Endothelial cell of umbilical vein (primary cell): ENCODE measurements at regions not wholly inside any gene's neighbourhood (a gene's known extent, or its start where the extent isn't known, plus 50 kb on each side); places are given as distances from the start of the nearest gene placed in this dataset.

Experiments used
- BruUV-seq: library from RNA; stranded (reverse); fragments of 400-500 nt; replicated peaks from 2 replicates; lab custom pipeline; 2021; lab: Mats Ljungman, UMichigan
- CTCF ChIA-PET: fragments of 300-600, 350-600 bp; sonication (Branson Sonifier 250); formaldehyde crosslinking; loops from one replicate; lab custom pipeline; 2021; ENCODE audit warnings: antibody characterized with exemption, inconsistent platforms; lab: Charles Lee
- POLR2A ChIA-PET: fragments of 300-600, 350-600 bp; sonication (Branson Sonifier 250); formaldehyde crosslinking; loops from one replicate; lab custom pipeline; 2021; ENCODE audit warnings: antibody characterized with exemption, inconsistent platforms; lab: Charles Lee
- DNase-seq: peaks from one replicate; pipeline ENCODE4 v3.0.0-alpha.2; 2011; ENCODE audit warnings: low read depth, low spot score
- FAIRE-seq: peaks from 2 replicates; lab custom pipeline; 2011; peaks lifted over from hg19 to GRCh38; lab: Jason Lieb, UNC
- H2AFZ ChIP-seq: 2 replicates; pipeline ENCODE4 v1.6.0; 2012; ENCODE audit warnings: low read depth, low read length, control low read depth, inconsistent platforms
- H3K27ac ChIP-seq: 2 replicates; pipeline ENCODE4 v1.5.1; 2011; ENCODE audit warnings: low read depth, mild to moderate bottlenecking, control low read depth, low read length, moderate library complexity; ENCODE audit not compliant: insufficient read depth
- H3K27me3 ChIP-seq, 2 experiments: 2 replicates each; pipeline versions ENCODE4 v1.6.0 to v1.6.1; 2011; ENCODE audit warnings: low read length in 2 of 2, mixed read lengths in 1 of 2; ENCODE audit not compliant: control insufficient read depth in 2 of 2, insufficient read depth in 2 of 2
- H3K36me3 ChIP-seq, 2 experiments: 2 replicates in 1 of 2; 3 replicates in 1 of 2; pipeline ENCODE4 v1.5.1; 2011; ENCODE audit warnings: low read length in 2 of 2, mild to moderate bottlenecking in 1 of 2, moderate library complexity in 1 of 2; ENCODE audit not compliant: control insufficient read depth in 2 of 2, insufficient read depth in 2 of 2; ENCODE audit errors: extremely low read depth in 1 of 2
- H3K4me1 ChIP-seq: 3 replicates; pipeline ENCODE4 v1.5.1; 2011; ENCODE audit warnings: mild to moderate bottlenecking, low read length; ENCODE audit not compliant: control insufficient read depth, insufficient read depth; ENCODE audit errors: extremely low read depth
- H3K4me2 ChIP-seq: 2 replicates; pipeline ENCODE4 v1.6.1; 2011; ENCODE audit warnings: low read length, control low read depth, mixed read lengths; ENCODE audit not compliant: insufficient read depth
- H3K4me3 ChIP-seq, 3 experiments: fragments of 200-600 bp in 1 of 3; sonication (generic), shearing (Covaris generic) in 1 of 3; replicated peaks in 1 of 3; 2 replicates each; pipeline ENCODE4 v1.5.1; 2011 to 2016; ENCODE audit warnings: control low read depth in 3 of 3, low read length in 3 of 3, mild to moderate bottlenecking in 2 of 3, inconsistent platforms in 1 of 3, low read depth in 1 of 3, moderate library complexity in 1 of 3; ENCODE audit not compliant: insufficient read depth in 1 of 3
- H3K79me2 ChIP-seq: 2 replicates; pipeline ENCODE4 v1.6.0; 2012; ENCODE audit warnings: low read length, inconsistent platforms; ENCODE audit not compliant: control insufficient read depth, insufficient read depth
- H3K9ac ChIP-seq: replicated peaks from 2 replicates; pipeline ENCODE3; 2011; ENCODE audit warnings: low read length, control low read depth; ENCODE audit not compliant: insufficient read depth; ENCODE audit errors: extremely low read depth
- H3K9me1 ChIP-seq: replicated peaks from 3 replicates; pipeline ENCODE4 v1.6.0; 2011; ENCODE audit warnings: mild to moderate bottlenecking, low read length; ENCODE audit not compliant: control insufficient read depth, insufficient read depth; ENCODE audit errors: extremely low read depth
- H3K9me3 ChIP-seq: replicated peaks from 2 replicates; pipeline ENCODE4 v1.5.1; 2012; ENCODE audit warnings: low read length, inconsistent platforms; ENCODE audit not compliant: control insufficient read depth, insufficient read depth
- H4K20me1 ChIP-seq: replicated peaks from 2 replicates; pipeline ENCODE3; 2011; ENCODE audit warnings: mild to moderate bottlenecking, low read length; ENCODE audit not compliant: control insufficient read depth, insufficient read depth; ENCODE audit errors: extremely low read depth
- EZH2 ChIP-seq: IDR thresholded peaks from 2 replicates; pipeline ENCODE4 v1.6.1; 2012; ENCODE audit warnings: borderline replicate concordance, low read depth, mild to moderate bottlenecking, moderate library complexity, low read length, inconsistent platforms; ENCODE audit not compliant: severe bottlenecking
- FOS ChIP-seq: IDR thresholded peaks from 2 replicates; pipeline ENCODE4 v1.6.1; 2011; ENCODE audit warnings: mild to moderate bottlenecking, low read length, moderate library complexity, borderline replicate concordance; ENCODE audit not compliant: insufficient read depth
- GATA2 ChIP-seq: IDR thresholded peaks from 2 replicates; pipeline ENCODE4 v1.7.0; 2011; ENCODE audit warnings: low read depth, mild to moderate bottlenecking, moderate library complexity, mixed read lengths, low read length; ENCODE audit not compliant: insufficient read length, insufficient read depth
- JUN ChIP-seq: IDR thresholded peaks from 2 replicates; pipeline ENCODE4 v1.6.1; 2011; ENCODE audit warnings: borderline replicate concordance, low read depth; ENCODE audit not compliant: insufficient read length, insufficient read depth
- MYC ChIP-seq: IDR thresholded peaks from one replicate; pipeline ENCODE4 v1.6.1; 2011; ENCODE audit warnings: mild to moderate bottlenecking, low read depth, low read length
- POLR2A ChIP-seq: IDR thresholded peaks from 2 replicates; pipeline ENCODE4 v1.6.1; 2012; ENCODE audit warnings: low read depth, mild to moderate bottlenecking, control low read depth, low read length
- POLR2AphosphoS5 ChIP-seq: IDR thresholded peaks from 2 replicates; pipeline ENCODE4 v1.6.1; 2012; ENCODE audit warnings: low read depth, mild to moderate bottlenecking, control low read depth, low read length, moderate library complexity; ENCODE audit not compliant: insufficient read depth
- dilution Hi-C: fragments of 300-500 bp; cut with MboI; formaldehyde crosslinking; loops from one replicate; pipeline ENCODE4 v1.15.0; 2019; ENCODE audit warnings: low sequenced_read_pairs; ENCODE audit not compliant: extremely low pct_ligation_motif_present
- intact Hi-C: fragments of 100-400 bp; cut with micrococcal nuclease; formaldehyde crosslinking; loops from one replicate; pipeline ENCODE4 v1.10.0; 2022
- TF ChIP-seq, protein P1 (sequence below): IDR thresholded peaks from 2 replicates; pipeline ENCODE4 v1.6.1; 2011; ENCODE audit not compliant: insufficient read depth, insufficient read length
- TF ChIP-seq, protein P2 (sequence below), 2 donors: IDR thresholded peaks; 1 replicate in 1 of 2; 2 replicates in 1 of 2; pipeline ENCODE4 v1.5.1; 2011; ENCODE audit warnings: low read length in 2 of 2, mild to moderate bottlenecking in 2 of 2, moderate library complexity in 2 of 2, control low read depth in 1 of 2, inconsistent platforms in 1 of 2, low read depth in 1 of 2; ENCODE audit not compliant: insufficient read depth in 1 of 2; ENCODE audit errors: extremely low read depth in 1 of 2

DNA sequence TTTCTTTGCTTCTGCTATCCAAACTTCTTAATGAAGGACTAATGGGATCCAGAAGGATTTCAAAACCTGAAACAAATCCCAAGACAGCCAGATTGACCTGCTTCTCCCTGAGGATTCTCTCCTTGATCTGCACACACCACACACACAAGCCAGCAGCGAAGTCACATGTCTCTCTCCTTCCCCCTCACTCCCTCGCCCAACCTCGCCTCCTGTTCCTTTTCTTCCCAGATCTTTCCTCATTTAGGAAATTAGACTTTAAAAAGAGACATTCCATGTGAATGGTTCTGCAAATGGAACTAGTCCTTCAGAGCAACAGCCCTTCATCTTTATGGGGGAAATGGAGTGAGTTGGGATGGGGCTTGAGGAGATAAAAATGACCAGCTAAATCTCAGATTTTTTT, 639.1 kb upstream of the SETBP1 start:
- H3K9me3 ChIP-seq: no peaks in the 10 kb centered on the region
- TF ChIP-seq, protein P1, sequence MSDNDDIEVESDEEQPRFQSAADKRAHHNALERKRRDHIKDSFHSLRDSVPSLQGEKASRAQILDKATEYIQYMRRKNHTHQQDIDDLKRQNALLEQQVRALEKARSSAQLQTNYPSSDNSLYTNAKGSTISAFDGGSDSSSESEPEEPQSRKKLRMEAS: no peak
- TF ChIP-seq, protein P2, sequence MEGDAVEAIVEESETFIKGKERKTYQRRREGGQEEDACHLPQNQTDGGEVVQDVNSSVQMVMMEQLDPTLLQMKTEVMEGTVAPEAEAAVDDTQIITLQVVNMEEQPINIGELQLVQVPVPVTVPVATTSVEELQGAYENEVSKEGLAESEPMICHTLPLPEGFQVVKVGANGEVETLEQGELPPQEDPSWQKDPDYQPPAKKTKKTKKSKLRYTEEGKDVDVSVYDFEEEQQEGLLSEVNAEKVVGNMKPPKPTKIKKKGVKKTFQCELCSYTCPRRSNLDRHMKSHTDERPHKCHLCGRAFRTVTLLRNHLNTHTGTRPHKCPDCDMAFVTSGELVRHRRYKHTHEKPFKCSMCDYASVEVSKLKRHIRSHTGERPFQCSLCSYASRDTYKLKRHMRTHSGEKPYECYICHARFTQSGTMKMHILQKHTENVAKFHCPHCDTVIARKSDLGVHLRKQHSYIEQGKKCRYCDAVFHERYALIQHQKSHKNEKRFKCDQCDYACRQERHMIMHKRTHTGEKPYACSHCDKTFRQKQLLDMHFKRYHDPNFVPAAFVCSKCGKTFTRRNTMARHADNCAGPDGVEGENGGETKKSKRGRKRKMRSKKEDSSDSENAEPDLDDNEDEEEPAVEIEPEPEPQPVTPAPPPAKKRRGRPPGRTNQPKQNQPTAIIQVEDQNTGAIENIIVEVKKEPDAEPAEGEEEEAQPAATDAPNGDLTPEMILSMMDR (IDR thresholded peaks at IDR 0.05; ENCODE audit: extremely low read depth in 1 of 2, insufficient read depth in 1 of 2, low read depth in 1 of 2, low read length in 2 of 2): no peak
- no peak for TF ChIP-seq EZH2
- no peak for TF ChIP-seq JUN
- no peak for TF ChIP-seq MYC
- no peak for DNase-seq
- BruUV-seq: no TSS peak
- CTCF ChIA-PET: no interaction called here
- H3K79me2 ChIP-seq: no peaks in the 10 kb centered on the region
- FAIRE-seq: no peak
- no peak overlapping the region for H2AFZ ChIP-seq
- no peaks in the 10 kb centered on the region for H3K4me1 ChIP-seq
- H3K9ac ChIP-seq: no peak overlapping the region
- no peaks in the 10 kb centered on the region for H3K27me3 ChIP-seq
- no peak overlapping the region for H3K27ac ChIP-seq
- H3K4me3 ChIP-seq: no peak overlapping the region
- dilution Hi-C loops (no loop called here), intact Hi-C loops (no loop called here)
- POLR2A ChIA-PET: no interaction called here
- no peaks in the 10 kb centered on the region for H4K20me1 ChIP-seq
- H3K4me2 ChIP-seq: no peak overlapping the region
- no peaks in the 10 kb centered on the region for H3K9me1 ChIP-seq
- H3K36me3 ChIP-seq: no peaks in the 10 kb centered on the region

DNA sequence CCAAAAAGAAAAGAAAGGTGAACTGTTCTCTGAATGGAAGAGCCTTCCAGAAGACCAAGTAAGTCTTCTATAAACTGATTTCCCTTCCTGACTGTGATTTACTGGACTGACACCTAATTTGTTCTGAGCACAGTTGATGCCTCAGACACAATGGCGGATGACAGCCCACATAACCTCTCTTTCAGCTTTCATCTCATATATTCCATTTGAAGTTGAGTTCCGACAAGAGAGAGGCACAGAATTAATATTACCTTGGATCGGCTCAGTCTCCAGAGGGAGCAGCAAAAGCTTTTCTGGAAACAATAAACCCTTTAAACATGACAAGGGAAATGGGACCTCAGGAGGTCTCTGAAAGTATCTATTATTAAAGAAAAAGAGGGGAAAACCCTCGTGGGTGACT, 638.7 kb upstream of the SETBP1 start:
- Histone ChIP-seq H4K20me1 (no peaks in the 10 kb centered on the region), H3K4me3 (no peak overlapping the region), H3K9me1 (no peaks in the 10 kb centered on the region), H3K9me3 (no peaks in the 10 kb centered on the region), H3K4me1 (no peaks in the 10 kb centered on the region), H2AFZ (no peak overlapping the region), H3K9ac (no peak overlapping the region), H3K4me2 (no peak overlapping the region), H3K27me3 (no peaks in the 10 kb centered on the region), H3K27ac (no peak overlapping the region), H3K36me3 (no peaks in the 10 kb centered on the region), H3K79me2 (no peaks in the 10 kb centered on the region)
- dilution Hi-C loops: no loop called here
- no TSS peak for BruUV-seq
- DNase-seq (no peak), FAIRE-seq (no peak)
- POLR2A ChIA-PET: no interaction called here
- no peak for TF ChIP-seq MYC
- no peak for TF ChIP-seq GATA2
- no peak for TF ChIP-seq JUN
- TF ChIP-seq, protein P2 (IDR thresholded peaks at IDR 0.05; ENCODE audit: extremely low read depth in 1 of 2, insufficient read depth in 1 of 2, low read depth in 1 of 2, low read length in 2 of 2): no peak
- TF ChIP-seq EZH2: no peak
- TF ChIP-seq, protein P1: no peak
- TF ChIP-seq POLR2AphosphoS5: no peak
- TF ChIP-seq FOS: no peak
- no peak for TF ChIP-seq POLR2A
- CTCF ChIA-PET: no interaction called here
- intact Hi-C loops: no loop called here
